ENCODE measurements at regions not wholly inside any gene's neighbourhood (a gene's known extent, or its start where the extent isn't known, plus 50 kb on each side); places are given as distances from the start of the nearest gene placed in this dataset.

DNA sequence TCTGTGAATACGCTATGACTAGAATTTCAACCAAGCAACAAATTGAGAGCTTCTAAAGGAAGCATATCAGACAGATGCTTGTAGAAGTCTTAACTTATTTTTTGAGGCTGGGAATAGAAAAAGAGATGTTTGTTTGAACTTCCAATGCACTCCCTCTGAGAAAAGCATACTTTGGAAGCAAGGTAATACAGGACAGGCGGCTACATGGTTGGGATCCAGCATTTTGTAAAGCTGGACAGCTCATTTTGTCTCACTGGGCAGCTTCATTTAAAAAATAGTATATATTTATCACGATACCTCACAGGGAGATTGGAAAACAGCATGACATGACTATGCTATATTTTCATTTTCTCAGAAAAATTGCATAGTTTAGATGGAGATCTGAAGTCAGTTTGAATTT lies 821.3 kb upstream of the API5 start:
- Mint-ChIP-seq H3K4me1 (ENCODE audit: low read depth) (no peaks in the 10 kb centered on the region), H3K36me3 (ENCODE audit: low read depth) (no peaks in the 10 kb centered on the region), H3K4me3 (no peak overlapping the region), H3K9me3 (peaks cover 10% of the 10 kb centered on the region), H3K27ac (no peak overlapping the region), H3K27me3 (ENCODE audit: insufficient read depth) (no peaks in the 10 kb centered on the region)
- intact Hi-C loops (cut with micrococcal nuclease), result no loop called here
- no peak for DNase-seq (ENCODE audit: low spot score)

DNA sequence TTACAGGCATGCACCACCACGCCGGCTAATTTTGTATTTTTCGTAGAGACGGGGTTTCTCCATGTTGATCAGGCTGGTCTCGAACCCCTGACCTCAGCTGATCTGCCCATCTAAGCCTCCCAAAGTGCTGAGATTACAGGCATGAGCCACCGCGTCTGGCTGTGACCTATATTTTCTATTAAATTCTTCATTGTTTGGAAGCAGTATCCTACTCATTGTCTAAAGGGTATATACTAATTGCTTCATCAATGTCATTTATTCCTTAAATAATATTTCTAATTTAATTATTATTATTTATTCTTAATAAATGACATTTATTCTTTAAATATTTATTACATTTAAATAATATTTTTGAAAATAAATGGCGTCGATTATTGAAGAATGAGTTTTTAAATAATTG lies 817.3 kb upstream of the API5 start:
- no peak for DNase-seq (ENCODE audit: low spot score)
- no peaks in the 10 kb centered on the region for H3K36me3 Mint-ChIP-seq (ENCODE audit: low read depth)
- H3K27ac Mint-ChIP-seq, result no peak overlapping the region
- H3K9me3 Mint-ChIP-seq, result peaks cover 7% of the 10 kb centered on the region
- intact Hi-C loops (cut with micrococcal nuclease), result no loop called here
- no peak overlapping the region for H3K4me3 Mint-ChIP-seq
- H3K27me3 Mint-ChIP-seq (ENCODE audit: insufficient read depth), result no peaks in the 10 kb centered on the region
- H3K4me1 Mint-ChIP-seq (ENCODE audit: low read depth), result no peaks in the 10 kb centered on the region

DNA sequence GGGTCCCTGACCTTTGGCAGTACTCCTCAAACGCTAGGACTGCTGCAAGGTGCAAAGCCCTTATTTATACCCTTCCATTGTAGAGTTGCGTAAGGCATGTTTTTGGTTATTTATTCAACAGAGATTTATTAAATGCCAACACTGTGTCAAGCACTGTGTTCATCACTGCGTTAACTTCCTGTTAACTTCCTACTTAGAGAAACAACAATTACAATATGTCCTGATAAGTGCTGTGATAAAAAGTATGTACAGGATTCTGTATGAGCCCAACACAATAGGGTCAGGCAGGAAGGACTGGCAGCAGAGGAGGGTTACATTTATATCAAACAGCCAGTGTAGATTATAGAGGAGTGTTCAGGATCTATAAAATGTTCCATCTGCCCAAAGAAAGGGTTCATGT lies 812.8 kb upstream of the API5 start:
- DNase-seq (ENCODE audit: low spot score), result no peak
- Mint-ChIP-seq H3K36me3 (ENCODE audit: low read depth) (no peaks in the 10 kb centered on the region), H3K4me1 (ENCODE audit: low read depth) (no peaks in the 10 kb centered on the region), H3K27ac (no peak overlapping the region), H3K27me3 (ENCODE audit: insufficient read depth) (no peaks in the 10 kb centered on the region), H3K4me3 (no peak overlapping the region), H3K9me3 (no peaks in the 10 kb centered on the region)
- intact Hi-C loops (cut with micrococcal nuclease), result no loop called here

DNA sequence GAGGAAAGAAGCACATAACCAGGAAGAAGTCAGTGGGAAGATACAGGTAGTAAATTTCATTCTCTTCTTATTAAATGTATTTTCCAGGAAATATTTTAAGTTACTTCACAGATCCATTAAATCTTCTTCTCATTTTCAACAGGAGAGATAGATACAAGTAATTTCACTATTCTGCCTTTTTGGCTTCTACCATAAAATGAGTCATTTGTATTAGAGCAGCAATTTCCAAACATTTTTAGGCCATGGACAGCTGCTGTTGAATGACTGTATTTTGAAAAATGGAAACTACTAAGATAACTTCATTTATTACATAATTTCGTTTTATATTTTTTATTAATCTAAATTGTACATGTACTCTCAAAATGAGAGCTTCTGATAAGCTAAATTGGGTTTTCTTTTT lies 809.6 kb upstream of the API5 start:
- DNase-seq (ENCODE audit: low spot score), result no peak
- H3K27me3 Mint-ChIP-seq (ENCODE audit: insufficient read depth), result no peaks in the 10 kb centered on the region
- intact Hi-C loops (cut with micrococcal nuclease), result no loop called here
- H3K36me3 Mint-ChIP-seq (ENCODE audit: low read depth), result no peaks in the 10 kb centered on the region
- no peak overlapping the region for H3K27ac Mint-ChIP-seq
- no peaks in the 10 kb centered on the region for H3K9me3 Mint-ChIP-seq
- no peak overlapping the region for H3K4me3 Mint-ChIP-seq
- no peaks in the 10 kb centered on the region for H3K4me1 Mint-ChIP-seq (ENCODE audit: low read depth)

DNA sequence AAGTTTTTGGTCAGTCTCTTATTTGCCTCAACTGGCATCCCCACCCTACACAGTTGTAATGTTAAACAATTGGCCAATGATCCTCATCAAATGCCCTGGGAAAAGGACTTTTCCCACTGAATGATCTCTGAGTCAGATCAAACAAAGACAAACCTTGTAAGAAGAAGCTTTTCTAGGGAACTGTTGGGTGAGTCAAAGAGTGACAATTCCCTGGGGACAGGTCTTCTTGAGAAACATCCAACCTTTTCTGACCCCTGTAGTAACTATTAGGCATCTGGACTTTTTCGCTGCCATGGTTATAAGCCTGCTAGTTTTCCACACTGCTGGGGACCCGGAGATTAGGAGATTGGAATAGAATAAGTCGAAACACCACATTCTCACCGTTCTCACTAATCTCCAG lies 789.8 kb upstream of the API5 start:
- H3K9me3 Mint-ChIP-seq, result peaks cover 5% of the 10 kb centered on the region
- no peaks in the 10 kb centered on the region for H3K36me3 Mint-ChIP-seq (ENCODE audit: low read depth)
- intact Hi-C loops (cut with micrococcal nuclease), result no loop called here
- H3K4me3 Mint-ChIP-seq, result no peak overlapping the region
- H3K27ac Mint-ChIP-seq, result no peak overlapping the region
- no peak for DNase-seq (ENCODE audit: low spot score)
- no peaks in the 10 kb centered on the region for H3K27me3 Mint-ChIP-seq (ENCODE audit: insufficient read depth)
- H3K4me1 Mint-ChIP-seq (ENCODE audit: low read depth), result no peaks in the 10 kb centered on the region

DNA sequence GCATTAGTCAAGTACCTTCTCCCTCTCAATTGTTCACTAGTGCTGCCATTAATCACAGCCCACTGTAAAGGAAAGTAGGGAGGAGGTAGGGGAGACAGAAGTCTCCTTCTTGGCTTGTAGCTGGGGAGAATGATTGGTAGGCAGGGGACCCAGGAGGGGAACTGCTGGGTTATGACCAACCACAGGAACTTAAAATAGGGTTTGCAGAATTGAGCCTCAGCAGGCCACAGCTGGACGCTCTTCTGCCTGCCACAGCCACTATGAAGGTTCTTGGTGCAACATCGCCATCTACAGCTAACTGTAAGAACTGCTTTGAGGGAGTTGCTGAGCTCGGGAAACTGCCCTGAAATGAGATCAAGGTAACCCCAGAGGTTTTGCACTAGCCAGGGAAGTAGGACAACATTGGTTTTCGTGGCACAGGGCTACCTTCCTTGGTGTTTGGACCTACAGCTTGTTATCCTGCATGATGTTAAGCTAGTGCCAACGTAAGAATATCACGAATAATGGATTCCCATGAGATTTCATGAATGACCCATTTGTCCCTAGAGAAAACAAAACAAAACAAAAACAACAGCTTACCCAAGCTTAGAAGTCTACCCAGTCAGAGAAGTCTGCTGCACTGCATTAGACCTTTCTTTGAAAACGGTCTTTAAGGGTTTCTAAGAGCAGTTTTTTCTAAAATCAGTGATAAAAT lies 787.1 kb upstream of the API5 start:
- Mint-ChIP-seq H3K36me3 (ENCODE audit: low read depth) (no peaks in the 10 kb centered on the region), H3K4me1 (ENCODE audit: low read depth) (no peaks in the 10 kb centered on the region)
- DNase-seq (ENCODE audit: low spot score), result no peak

DNA sequence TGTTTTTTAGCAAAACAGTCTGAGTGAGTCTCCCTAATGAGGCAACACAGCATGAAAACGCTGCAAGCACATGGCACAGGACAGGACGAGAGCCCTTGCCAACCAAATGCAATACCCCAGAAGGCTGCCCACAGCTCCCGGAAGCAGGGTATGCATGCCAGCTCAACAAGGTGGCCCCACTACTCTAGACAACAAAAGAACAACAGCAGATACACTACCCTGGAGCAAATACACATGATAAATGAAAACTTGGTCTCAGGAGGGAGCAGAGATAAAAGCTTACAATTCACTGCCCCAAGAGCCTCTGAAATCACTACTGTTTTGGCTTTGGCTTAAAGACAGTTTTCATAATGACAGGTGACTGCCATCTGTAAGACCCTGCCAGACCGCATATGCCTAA lies 785.4 kb upstream of the API5 start:
- Mint-ChIP-seq H3K4me1 (ENCODE audit: low read depth) (no peaks in the 10 kb centered on the region), H3K27ac (no peak overlapping the region), H3K27me3 (ENCODE audit: insufficient read depth) (no peaks in the 10 kb centered on the region), H3K36me3 (ENCODE audit: low read depth) (no peaks in the 10 kb centered on the region), H3K4me3 (no peak overlapping the region), H3K9me3 (no peaks in the 10 kb centered on the region)
- intact Hi-C loops (cut with micrococcal nuclease), result no loop called here
- DNase-seq (ENCODE audit: low spot score), result no peak

More for the DNA sequence above, 787.1 kb upstream of the API5 start:
- Mint-ChIP-seq H3K27ac (no peak overlapping the region), H3K27me3 (ENCODE audit: insufficient read depth) (no peaks in the 10 kb centered on the region), H3K4me3 (no peak overlapping the region), H3K9me3 (no peaks in the 10 kb centered on the region)
- intact Hi-C loops (cut with micrococcal nuclease), result loop anchor here (1.0 kb wide), 1 partner anchor 1063 kb away; no protein-coding TSS in a partner anchor

DNA sequence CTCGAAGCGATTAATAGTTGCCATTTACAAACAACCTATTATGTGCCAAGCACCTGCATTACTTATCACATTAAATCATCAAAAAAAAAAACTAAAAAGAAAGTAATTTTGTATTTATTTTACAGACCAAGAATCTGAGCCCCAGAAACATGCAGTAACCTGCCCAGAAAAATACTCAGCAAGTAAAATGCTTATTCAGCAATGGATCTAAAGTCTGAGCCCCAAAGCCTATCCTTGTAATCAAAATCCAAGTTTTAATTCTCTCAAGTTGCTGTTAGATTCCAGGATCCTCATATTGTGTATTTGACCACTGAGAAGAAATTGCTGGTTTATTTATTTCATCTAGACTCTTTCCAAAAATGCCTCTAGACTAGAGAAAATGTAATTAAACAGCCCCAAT lies 783.3 kb upstream of the API5 start:
- no peaks in the 10 kb centered on the region for H3K9me3 Mint-ChIP-seq

DNA sequence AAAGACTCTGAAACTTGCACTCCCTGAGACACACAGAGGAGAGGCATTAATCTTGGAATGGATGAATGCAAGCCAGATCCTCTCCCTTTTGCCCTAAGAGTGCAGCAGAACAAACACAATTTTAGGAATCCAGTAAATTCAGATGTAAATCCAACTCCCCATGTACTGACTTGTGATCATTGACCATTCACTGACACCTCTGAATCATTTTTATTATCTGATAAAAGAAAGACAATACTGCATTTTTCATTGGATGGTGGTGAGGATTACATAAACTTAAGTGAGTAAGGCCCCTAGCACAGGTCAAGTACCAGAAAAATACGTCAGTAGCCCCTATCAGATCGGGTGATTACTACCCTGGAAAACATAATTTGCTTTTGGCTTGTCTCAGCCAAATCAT lies 782.9 kb upstream of the API5 start:
- intact Hi-C loops (cut with micrococcal nuclease), result no loop called here
- Mint-ChIP-seq H3K9me3 (no peaks in the 10 kb centered on the region), H3K4me3 (no peak overlapping the region), H3K36me3 (ENCODE audit: low read depth) (no peaks in the 10 kb centered on the region), H3K4me1 (ENCODE audit: low read depth) (no peaks in the 10 kb centered on the region), H3K27me3 (ENCODE audit: insufficient read depth) (no peaks in the 10 kb centered on the region), H3K27ac (no peak overlapping the region)
- DNase-seq (ENCODE audit: low spot score), result no peak

More for the DNA sequence above, 783.3 kb upstream of the API5 start:
- no peak overlapping the region for H3K27ac Mint-ChIP-seq
- intact Hi-C loops (cut with micrococcal nuclease), result no loop called here
- no peaks in the 10 kb centered on the region for H3K4me1 Mint-ChIP-seq (ENCODE audit: low read depth)
- no peak for DNase-seq (ENCODE audit: low spot score)
- H3K36me3 Mint-ChIP-seq (ENCODE audit: low read depth), result no peaks in the 10 kb centered on the region
- no peaks in the 10 kb centered on the region for H3K27me3 Mint-ChIP-seq (ENCODE audit: insufficient read depth)
- H3K4me3 Mint-ChIP-seq, result no peak overlapping the region

DNA sequence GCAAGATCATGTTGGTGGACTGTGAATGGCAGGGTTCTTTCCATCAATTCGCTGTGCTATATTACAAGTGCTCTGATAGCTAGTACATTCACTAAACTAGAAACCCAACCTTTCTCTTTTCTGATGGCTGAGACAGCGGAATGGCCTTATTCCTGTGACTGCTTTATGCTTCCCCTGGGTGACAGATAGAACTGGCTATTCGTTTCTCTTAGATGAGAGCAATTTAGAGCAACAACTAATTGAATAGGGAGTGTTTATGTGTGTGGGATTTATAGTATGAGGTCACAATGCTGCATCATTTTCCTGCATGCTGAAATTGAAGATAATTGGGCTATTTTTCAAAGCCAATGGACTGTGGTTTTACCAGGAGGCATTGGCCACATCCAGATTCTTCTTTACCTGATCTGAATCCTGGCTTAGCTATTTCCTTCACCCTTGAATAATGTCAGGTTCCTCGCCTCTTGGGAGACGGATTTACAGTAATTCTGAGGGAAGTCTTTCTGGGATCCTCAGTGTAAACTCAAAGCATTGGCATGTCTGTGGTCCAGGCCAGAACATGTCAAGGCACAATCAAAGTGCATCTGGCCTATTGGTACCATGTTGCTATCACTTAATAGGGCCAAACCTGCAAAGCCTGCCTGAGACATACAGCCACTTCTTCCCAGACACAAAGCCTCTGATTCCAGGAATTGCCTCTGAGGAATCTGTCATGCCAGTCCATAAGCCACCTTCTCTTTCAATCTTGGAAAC lies 775.0 kb upstream of the API5 start:
- peaks cover 4% of the 10 kb centered on the region for H3K9me3 Mint-ChIP-seq
- H3K4me3 Mint-ChIP-seq, result no peak overlapping the region
- no peaks in the 10 kb centered on the region for H3K27me3 Mint-ChIP-seq (ENCODE audit: insufficient read depth)
- H3K36me3 Mint-ChIP-seq (ENCODE audit: low read depth), result no peaks in the 10 kb centered on the region
- no peak for DNase-seq (ENCODE audit: low spot score)
- no peak overlapping the region for H3K27ac Mint-ChIP-seq
- H3K4me1 Mint-ChIP-seq (ENCODE audit: low read depth), result no peaks in the 10 kb centered on the region
- intact Hi-C loops (cut with micrococcal nuclease), result no loop called here

DNA sequence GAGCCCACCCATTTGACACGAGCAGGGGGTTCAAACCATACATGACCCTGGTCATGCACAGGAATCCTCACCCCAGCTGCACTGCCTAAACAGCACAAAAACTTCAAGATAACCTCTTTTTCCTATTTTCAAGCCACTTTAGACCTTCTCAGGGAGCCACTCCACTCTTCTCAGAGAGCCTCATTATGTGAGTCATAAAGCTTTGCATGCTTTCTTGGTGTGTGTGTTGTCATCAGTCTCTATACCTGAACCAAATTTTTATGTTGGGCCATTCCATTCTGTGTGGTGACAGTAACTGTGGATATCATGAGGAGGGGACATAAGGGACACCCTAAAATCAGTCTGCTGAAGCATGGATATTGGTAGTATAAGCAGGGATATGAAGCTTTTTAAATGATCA lies 769.5 kb upstream of the API5 start:
- H3K4me3 Mint-ChIP-seq, result no peak overlapping the region
- H3K27me3 Mint-ChIP-seq (ENCODE audit: insufficient read depth), result no peaks in the 10 kb centered on the region
- H3K4me1 Mint-ChIP-seq (ENCODE audit: low read depth), result no peaks in the 10 kb centered on the region
- peaks cover 4% of the 10 kb centered on the region for H3K9me3 Mint-ChIP-seq
- DNase-seq (ENCODE audit: low spot score), result no peak
- H3K27ac Mint-ChIP-seq, result no peak overlapping the region
- H3K36me3 Mint-ChIP-seq (ENCODE audit: low read depth), result no peaks in the 10 kb centered on the region
- intact Hi-C loops (cut with micrococcal nuclease), result loop anchor here (10.0 kb wide), 1 partner anchor 62 kb away; no protein-coding TSS in a partner anchor

DNA sequence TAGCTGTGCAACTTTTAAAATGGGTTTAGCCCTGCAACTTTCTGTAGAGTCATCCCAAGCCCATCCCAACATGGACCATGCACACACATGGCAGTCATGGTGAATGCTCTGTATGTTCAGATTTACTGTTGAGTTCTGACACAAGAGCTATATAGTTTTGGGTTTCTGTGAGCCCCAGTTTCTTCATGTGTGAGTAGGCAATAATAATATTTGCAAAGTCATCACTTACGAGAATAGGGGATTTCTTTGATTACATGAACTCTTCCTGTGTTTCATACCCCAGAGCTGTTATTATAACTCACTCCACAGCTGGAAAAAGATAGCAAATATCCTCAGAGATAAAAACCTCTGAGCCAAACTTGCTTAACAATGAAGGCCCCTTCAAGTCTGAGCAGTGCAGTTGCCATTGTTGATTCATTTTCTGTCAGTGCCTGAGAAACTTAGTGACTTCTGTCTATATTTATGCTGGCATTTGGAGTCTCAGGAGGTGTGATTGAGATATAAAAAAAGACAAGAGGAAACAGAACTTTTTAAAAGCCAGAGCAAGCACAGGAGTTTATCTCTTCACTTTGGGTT lies 767.9 kb upstream of the API5 start:
- H3K36me3 Mint-ChIP-seq (ENCODE audit: low read depth), result no peaks in the 10 kb centered on the region
- no peak overlapping the region for H3K27ac Mint-ChIP-seq
- no peaks in the 10 kb centered on the region for H3K4me1 Mint-ChIP-seq (ENCODE audit: low read depth)
- peaks cover 4% of the 10 kb centered on the region for H3K9me3 Mint-ChIP-seq
- DNase-seq (ENCODE audit: low spot score), result no peak
- H3K27me3 Mint-ChIP-seq (ENCODE audit: insufficient read depth), result no peaks in the 10 kb centered on the region
- intact Hi-C loops (cut with micrococcal nuclease), result loop anchor here (10.0 kb wide), 1 partner anchor 61 kb away; no protein-coding TSS in a partner anchor
- no peak overlapping the region for H3K4me3 Mint-ChIP-seq

DNA sequence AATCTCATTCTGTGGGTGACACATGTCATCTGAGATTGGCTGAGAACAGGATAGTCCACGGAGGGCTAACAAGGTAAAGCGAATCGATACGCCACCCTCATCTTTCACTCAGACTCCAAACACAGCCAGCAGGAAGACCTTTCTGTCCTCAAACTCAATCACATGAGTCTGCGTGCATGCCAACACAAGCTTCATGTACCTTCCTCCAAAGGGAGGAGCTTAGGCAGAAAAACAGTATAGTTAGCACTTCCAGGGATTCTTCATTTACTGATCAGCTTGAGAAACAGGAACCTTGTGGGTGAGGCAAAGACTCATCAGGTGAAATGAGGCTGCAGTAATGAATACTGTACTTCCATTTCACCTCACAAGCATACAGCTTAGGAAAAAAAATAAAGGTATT lies 767.1 kb upstream of the API5 start:
- no peak for DNase-seq (ENCODE audit: low spot score)

More for the DNA sequence above, 767.1 kb upstream of the API5 start:
- H3K27me3 Mint-ChIP-seq (ENCODE audit: insufficient read depth), result no peaks in the 10 kb centered on the region
- peaks cover 4% of the 10 kb centered on the region for H3K9me3 Mint-ChIP-seq
- intact Hi-C loops (cut with micrococcal nuclease), result loop anchor here (10.0 kb wide), 1 partner anchor 60 kb away; no protein-coding TSS in a partner anchor
- no peaks in the 10 kb centered on the region for H3K4me1 Mint-ChIP-seq (ENCODE audit: low read depth)
- H3K4me3 Mint-ChIP-seq, result no peak overlapping the region
- H3K36me3 Mint-ChIP-seq (ENCODE audit: low read depth), result no peaks in the 10 kb centered on the region
- H3K27ac Mint-ChIP-seq, result no peak overlapping the region
